ENCODE measurements at regions not wholly inside any gene's neighbourhood (a gene's known extent, or its start where the extent isn't known, plus 50 kb on each side); places are given as distances from the start of the nearest gene placed in this dataset.
"Not testable (repeated sequence)": the region's sequence is repeated elsewhere in the genome, so short reads cannot be mapped to it uniquely, and the experiment has no call there.

GRCh38 chr6:103870970-103871369 lies 988.7 kb downstream of the HACE1 start:
- no peak for DNase-seq

- DNase-seq, result no peak
Observed at GRCh38 chr6:103862297-103862696, 997.4 kb downstream of the HACE1 start.

- DNase-seq, result no peak
Observed at GRCh38 chr6:103858003-103858402, 1001.7 kb downstream of the HACE1 start.

- no peak for DNase-seq
Observed at GRCh38 chr6:103855750-103856149, 1004.0 kb downstream of the HACE1 start.

GRCh38 chr6:103854059-103854458 lies 1005.7 kb downstream of the HACE1 start:
- no peak for DNase-seq

GRCh38 chr6:103838457-103838856 lies 1021.3 kb downstream of the HACE1 start:
- DNase-seq, result no peak

- no peak for DNase-seq
Observed at GRCh38 chr6:103826209-103826608, 1033.5 kb downstream of the HACE1 start.

GRCh38 chr6:103820148-103820547 lies 1039.6 kb downstream of the HACE1 start:
- no peak for DNase-seq

GRCh38 chr6:103819509-103819908 lies 1040.2 kb downstream of the HACE1 start:
- no peak for DNase-seq

GRCh38 chr6:103812970-103813369 lies 1046.7 kb downstream of the HACE1 start:
- no peak for DNase-seq

- DNase-seq, result not testable (repeated sequence)
Observed at GRCh38 chr6:103801901-103802479, 1057.7 kb downstream of the HACE1 start.

- no peak for DNase-seq
Observed at GRCh38 chr6:103799971-103800670, 1059.6 kb downstream of the HACE1 start.

GRCh38 chr6:103798166-103798565 lies 1061.6 kb downstream of the HACE1 start:
- no peak for DNase-seq

- DNase-seq, result peak; percentile 17 to 26
Observed at GRCh38 chr6:103797738-103798137, 1062.0 kb downstream of the HACE1 start.

- DNase-seq, result no peak
Observed at GRCh38 chr6:103791458-103791857, 1068.3 kb downstream of the HACE1 start.

- no peak for DNase-seq
Observed at GRCh38 chr6:103784117-103784516, 1075.6 kb downstream of the HACE1 start.

GRCh38 chr6:103783329-103783728 lies 1076.4 kb downstream of the HACE1 start:
- DNase-seq, result no peak

- no peak for DNase-seq
Observed at GRCh38 chr6:103769431-103769830, 1090.3 kb downstream of the HACE1 start.

- no peak for DNase-seq
Observed at GRCh38 chr6:103750603-103751002, 1109.1 kb downstream of the HACE1 start.

- DNase-seq, result no peak
Observed at GRCh38 chr6:103734016-103734415, 1125.7 kb downstream of the HACE1 start.

- no peak for DNase-seq
Observed at GRCh38 chr6:103729658-103730057, 1130.1 kb downstream of the HACE1 start.

GRCh38 chr6:103723438-103724322 lies 1136.0 kb downstream of the HACE1 start:
- no peak for DNase-seq

GRCh38 chr6:103722683-103723082 lies 1137.0 kb downstream of the HACE1 start:
- DNase-seq, result no peak

- no peak for DNase-seq
Observed at GRCh38 chr6:103721923-103722322, 1137.8 kb downstream of the HACE1 start.

Data from AML-193 (cell line).